Tibial nerve (tissue), 4 donors: ENCODE measurements at regions not wholly inside any gene's neighbourhood (a gene's known extent, or its start where the extent isn't known, plus 50 kb on each side); places are given as distances from the start of the nearest gene placed in this dataset.

ENCODE experiments used
- DNase-seq, 2 donors: peaks; one replicate each; pipeline ENCODE4 v3.0.0-alpha.2; 2019; ENCODE audit warnings: low spot score in 2 of 2
- H3K27ac ChIP-seq, 4 donors: fragments of 200-600 bp; sonication (generic) in 3 of 4; one replicate each; pipeline ENCODE4 v1.5.1; 2017 to 2019; ENCODE audit warnings: mild to moderate bottlenecking in 1 of 4
- H3K27me3 ChIP-seq, 2 donors: fragments of 200-600 bp; sonication (generic) in 1 of 2; one replicate each; pipeline versions ENCODE4 v1.5.1 to v1.6.0; 2017 to 2019
- H3K36me3 ChIP-seq, 3 donors: fragments of 200-600 bp; sonication (generic); one replicate each; pipeline ENCODE4 v1.5.1; 2018 to 2019
- H3K4me1 ChIP-seq, 4 donors: fragments of 200-600 bp; sonication (generic) in 3 of 4; one replicate each; pipeline ENCODE4 v1.5.1; 2017 to 2019
- H3K4me3 ChIP-seq, 4 donors: fragments of 200-600 bp; sonication (generic) in 3 of 4; one replicate each; pipeline ENCODE4 v1.5.1; 2017 to 2019; ENCODE audit warnings: mild to moderate bottlenecking in 1 of 4, moderate library complexity in 1 of 4
- H3K9me3 ChIP-seq, 4 donors: fragments of 200-600 bp; sonication (generic) in 3 of 4; one replicate each; pipeline ENCODE4 v1.5.1; 2017 to 2019
- EP300 ChIP-seq, 2 donors: sonication (generic); formaldehyde crosslinking; IDR thresholded peaks; one replicate each; pipeline ENCODE4 v1.6.1; 2017; ENCODE audit warnings: antibody characterized with exemption in 2 of 2, mild to moderate bottlenecking in 1 of 2
- POLR2A ChIP-seq, 2 donors: fragments of 450-650 bp; IDR thresholded peaks; one replicate each; pipeline ENCODE4 v1.6.1; 2017; ENCODE audit warnings: antibody characterized with exemption in 2 of 2, mild to moderate bottlenecking in 2 of 2, moderate library complexity in 2 of 2
- WGBS, 2 donors: methylation state at CpG; one replicate each; pipeline ENCODE4 v1.1.5; 2018; 5-methylcytosine and 5-hydroxymethylcytosine counted together
- TF ChIP-seq, protein P1 (sequence below), 5 experiments: fragments of 200-600 bp in 3 of 5; fragments of 450-650 bp in 2 of 5; sonication (generic) in 3 of 5; IDR thresholded peaks; one replicate each; pipeline ENCODE4 v1.5.1; 2016 to 2019; ENCODE audit warnings: antibody characterized with exemption in 5 of 5, mild to moderate bottlenecking in 3 of 5, moderate library complexity in 2 of 5

- DNase-seq, result no peak
- H3K27me3 ChIP-seq, result no peaks in the 10 kb centered on the region
- 77 to 83% methylated on average over 4 of the region's 4 CpGs for WGBS, 2 donors
These were observed 103.2 kb downstream of the EBLN2 start for GRCh38 chr3:73164622-73165021.

GRCh38 chr3:73175698-73176097, 114.2 kb downstream of the EBLN2 start:
- no peaks in the 10 kb centered on the region for H3K36me3 ChIP-seq
- H3K4me3 ChIP-seq, result no peak overlapping the region
- H3K27me3 ChIP-seq, result no peaks in the 10 kb centered on the region
- no peak overlapping the region for H3K27ac ChIP-seq
- H3K9me3 ChIP-seq, result no peaks in the 10 kb centered on the region
- TF ChIP-seq POLR2A (IDR thresholded peaks at IDR 0.05), result no peak
- TF ChIP-seq, protein P1, sequence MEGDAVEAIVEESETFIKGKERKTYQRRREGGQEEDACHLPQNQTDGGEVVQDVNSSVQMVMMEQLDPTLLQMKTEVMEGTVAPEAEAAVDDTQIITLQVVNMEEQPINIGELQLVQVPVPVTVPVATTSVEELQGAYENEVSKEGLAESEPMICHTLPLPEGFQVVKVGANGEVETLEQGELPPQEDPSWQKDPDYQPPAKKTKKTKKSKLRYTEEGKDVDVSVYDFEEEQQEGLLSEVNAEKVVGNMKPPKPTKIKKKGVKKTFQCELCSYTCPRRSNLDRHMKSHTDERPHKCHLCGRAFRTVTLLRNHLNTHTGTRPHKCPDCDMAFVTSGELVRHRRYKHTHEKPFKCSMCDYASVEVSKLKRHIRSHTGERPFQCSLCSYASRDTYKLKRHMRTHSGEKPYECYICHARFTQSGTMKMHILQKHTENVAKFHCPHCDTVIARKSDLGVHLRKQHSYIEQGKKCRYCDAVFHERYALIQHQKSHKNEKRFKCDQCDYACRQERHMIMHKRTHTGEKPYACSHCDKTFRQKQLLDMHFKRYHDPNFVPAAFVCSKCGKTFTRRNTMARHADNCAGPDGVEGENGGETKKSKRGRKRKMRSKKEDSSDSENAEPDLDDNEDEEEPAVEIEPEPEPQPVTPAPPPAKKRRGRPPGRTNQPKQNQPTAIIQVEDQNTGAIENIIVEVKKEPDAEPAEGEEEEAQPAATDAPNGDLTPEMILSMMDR (IDR thresholded peaks at IDR 0.05), result no peak
- no peak for TF ChIP-seq EP300 (IDR thresholded peaks at IDR 0.05)
- no peaks in the 10 kb centered on the region for H3K4me1 ChIP-seq
- 92 to 93% methylated on average over 1 of the region's 1 CpG for WGBS, 2 donors
- DNase-seq, result no peak

More at GRCh38 chr3:73164622-73165021, 103.2 kb downstream of the EBLN2 start:
- no peaks in the 10 kb centered on the region for H3K4me1 ChIP-seq
- no peaks in the 10 kb centered on the region for H3K9me3 ChIP-seq
- TF ChIP-seq EP300 (IDR thresholded peaks at IDR 0.05), result no peak
- TF ChIP-seq, protein P1 (IDR thresholded peaks at IDR 0.05), result no peak
- no peak for TF ChIP-seq POLR2A (IDR thresholded peaks at IDR 0.05)
- no peak overlapping the region for H3K27ac ChIP-seq
- no peaks in the 10 kb centered on the region for H3K36me3 ChIP-seq
- H3K4me3 ChIP-seq, result no peak overlapping the region

- Histone ChIP-seq H3K9me3 (no peaks in the 10 kb centered on the region), H3K27ac (no peak overlapping the region), H3K4me3 (no peak overlapping the region), H3K36me3 (no peaks in the 10 kb centered on the region), H3K27me3 (no peaks in the 10 kb centered on the region), H3K4me1 (no peaks in the 10 kb centered on the region)
- no peak for TF ChIP-seq POLR2A (IDR thresholded peaks at IDR 0.05)
- TF ChIP-seq EP300 (IDR thresholded peaks at IDR 0.05), result no peak
- TF ChIP-seq, protein P1 (IDR thresholded peaks at IDR 0.05), result no peak
- no peak for DNase-seq
- 95 to 96% methylated on average over 2 of the region's 2 CpGs for WGBS, 2 donors
These were observed 115.5 kb downstream of the EBLN2 start for GRCh38 chr3:73176941-73177340.

- Histone ChIP-seq H3K4me3 (no peak overlapping the region), H3K36me3 (no peaks in the 10 kb centered on the region), H3K27ac (no peak overlapping the region), H3K4me1 (no peaks in the 10 kb centered on the region), H3K27me3 (no peaks in the 10 kb centered on the region), H3K9me3 (no peaks in the 10 kb centered on the region)
- WGBS, 2 donors, result 91 to 100% methylated on average over 1 of the region's 1 CpG
- DNase-seq, result no peak
- TF ChIP-seq POLR2A (IDR thresholded peaks at IDR 0.05) (no peak), EP300 (IDR thresholded peaks at IDR 0.05) (no peak)
- TF ChIP-seq, protein P1 (IDR thresholded peaks at IDR 0.05), result no peak
These were observed 116.4 kb downstream of the EBLN2 start for GRCh38 chr3:73177827-73178226.

GRCh38 chr3:73179601-73180000, 118.1 kb downstream of the EBLN2 start:
- no peak overlapping the region for H3K27ac ChIP-seq
- H3K4me1 ChIP-seq, result no peaks in the 10 kb centered on the region
- no peak for TF ChIP-seq POLR2A (IDR thresholded peaks at IDR 0.05)
- no peak for TF ChIP-seq EP300 (IDR thresholded peaks at IDR 0.05)
- TF ChIP-seq, protein P1 (IDR thresholded peaks at IDR 0.05), result no peak
- DNase-seq, result no peak
- H3K9me3 ChIP-seq, result no peaks in the 10 kb centered on the region
- no peaks in the 10 kb centered on the region for H3K27me3 ChIP-seq
- H3K36me3 ChIP-seq, result no peaks in the 10 kb centered on the region
- 96 to 98% methylated on average over 4 of the region's 4 CpGs for WGBS, 2 donors
- no peak overlapping the region for H3K4me3 ChIP-seq
